ENCODE measurements at regions not wholly inside any gene's neighbourhood (a gene's known extent, or its start where the extent isn't known, plus 50 kb on each side); places are given as distances from the start of the nearest gene placed in this dataset.

- no peak for DNase-seq
Observed at GRCh38 chr15:46671336-46671735, 1036.5 kb downstream of the SQOR start.

GRCh38 chr15:46672041-46672440 lies 1037.2 kb downstream of the SQOR start:
- no peak for DNase-seq

- no peak for DNase-seq
Observed at GRCh38 chr15:46676233-46677206, 1040.8 kb upstream of the SEMA6D start.

- no peak for DNase-seq
Observed at GRCh38 chr15:46677491-46677890, 1039.8 kb upstream of the SEMA6D start.

- DNase-seq: no peak
Observed at GRCh38 chr15:46681901-46682300, 1035.4 kb upstream of the SEMA6D start.

- no peak for DNase-seq
Observed at GRCh38 chr15:46682969-46683791, 1034.1 kb upstream of the SEMA6D start.

GRCh38 chr15:46685096-46685495 lies 1032.2 kb upstream of the SEMA6D start:
- DNase-seq: no peak

- no peak for DNase-seq
Observed at GRCh38 chr15:46685681-46686080, 1031.6 kb upstream of the SEMA6D start.

- no peak for DNase-seq
Observed at GRCh38 chr15:46696281-46696680, 1021.0 kb upstream of the SEMA6D start.

GRCh38 chr15:46701346-46701745 lies 1016.0 kb upstream of the SEMA6D start:
- DNase-seq: no peak

- no peak for DNase-seq
Observed at GRCh38 chr15:46701896-46702295, 1015.4 kb upstream of the SEMA6D start.

GRCh38 chr15:46703020-46703861 lies 1014.1 kb upstream of the SEMA6D start:
- no peak for DNase-seq

- no peak for DNase-seq
Observed at GRCh38 chr15:46703871-46704637, 1013.3 kb upstream of the SEMA6D start.

- DNase-seq: no peak
Observed at GRCh38 chr15:46707452-46707851, 1009.9 kb upstream of the SEMA6D start.

GRCh38 chr15:46708226-46708625 lies 1009.1 kb upstream of the SEMA6D start:
- no peak for DNase-seq

GRCh38 chr15:46709460-46710083 lies 1007.7 kb upstream of the SEMA6D start:
- DNase-seq: no peak

- DNase-seq: no peak
Observed at GRCh38 chr15:46710401-46710960, 1006.8 kb upstream of the SEMA6D start.

- DNase-seq: no peak
Observed at GRCh38 chr15:46713045-46713444, 1004.3 kb upstream of the SEMA6D start.

- no peak for DNase-seq
Observed at GRCh38 chr15:46714950-46715349, 1002.4 kb upstream of the SEMA6D start.

- DNase-seq: no peak
Observed at GRCh38 chr15:46723308-46723707, 994.0 kb upstream of the SEMA6D start.

- DNase-seq: no peak
Observed at GRCh38 chr15:46732060-46732459, 985.2 kb upstream of the SEMA6D start.

Measured in activated CD4-positive, alpha-beta T cell treated with anti-CD3 and anti-CD28 coated beads for 1 hour (primary cell).